ENCODE measurements at regions not wholly inside any gene's neighbourhood (a gene's known extent, or its start where the extent isn't known, plus 50 kb on each side); places are given as distances from the start of the nearest gene placed in this dataset.

GRCh38 chr1:199780948-199781670, 246.4 kb upstream of the NR5A2 start:
- no peak for TF ChIP-seq ZNF121 (tag by site-specific recombination; IDR thresholded peaks at IDR 0.05)
- TF ChIP-seq ZXDB (tag by site-specific recombination; IDR thresholded peaks at IDR 0.05), result no peak
- no peak for TF ChIP-seq ZNF704 (tag by site-specific recombination; IDR thresholded peaks at IDR 0.05)
- no peak for TF ChIP-seq YY1 (tag by site-specific recombination; IDR thresholded peaks at IDR 0.05)
- no peak for TF ChIP-seq ZNF639 (tag by site-specific recombination; IDR thresholded peaks at IDR 0.05)
- TF ChIP-seq ZNF274 (IDR thresholded peaks at IDR 0.05; ENCODE audit: low read length), result no peak
- no peak for TF ChIP-seq ZNF274 (tag by site-specific recombination; IDR thresholded peaks at IDR 0.05; ENCODE audit: borderline replicate concordance)
- TF ChIP-seq ZNF677 (tag by site-specific recombination; IDR thresholded peaks at IDR 0.05), result no peak
- no peak for TF ChIP-seq ZNF558 (tag by site-specific recombination; IDR thresholded peaks at IDR 0.05)

All from HEK293 (cell line).